ENCODE measurements at regions not wholly inside any gene's neighbourhood (a gene's known extent, or its start where the extent isn't known, plus 50 kb on each side); places are given as distances from the start of the nearest gene placed in this dataset.

- no peak for TF ChIP-seq TSHZ2 (CRISPR knock-in tag; IDR thresholded peaks at IDR 0.05)
- no peak for TF ChIP-seq RARB (CRISPR knock-in tag; IDR thresholded peaks at IDR 0.05)
These were observed 52.1 kb upstream of the HTATIP2 start for GRCh38 chr11:20311444-20311843.

Data from SK-N-SH treated with all-trans-retinoic acid at 6 μM for 48 hours (cell line).